Vagina (tissue), 2 donors: ENCODE measurements at regions not wholly inside any gene's neighbourhood (a gene's known extent, or its start where the extent isn't known, plus 50 kb on each side); places are given as distances from the start of the nearest gene placed in this dataset.

ENCODE experiments used
- DNase-seq, 2 donors: peaks; one replicate each; pipeline ENCODE4 v3.0.0-alpha.2; 2017; ENCODE audit errors: extremely low spot score in 2 of 2
- H3K27ac ChIP-seq: fragments of 200-600 bp; sonication (generic); one replicate; pipeline ENCODE4 v1.5.1; 2019
- H3K27me3 ChIP-seq: fragments of 200-600 bp; sonication (generic); one replicate; pipeline ENCODE4 v1.5.1; 2019
- H3K36me3 ChIP-seq, 2 donors: fragments of 200-600 bp; sonication (generic); one replicate each; pipeline ENCODE4 v1.5.1; 2017 to 2019
- H3K4me1 ChIP-seq: fragments of 200-600 bp; sonication (generic); one replicate; pipeline ENCODE4 v1.5.1; 2019
- H3K4me3 ChIP-seq, 2 donors: fragments of 200-600 bp; sonication (generic); 1 replicate in 1 of 2; 2 replicates in 1 of 2; pipeline ENCODE4 v1.5.1; 2016 to 2019
- H3K9me3 ChIP-seq: fragments of 200-600 bp; sonication (generic); one replicate; pipeline ENCODE4 v1.5.1; 2019
- CTCF ChIP-seq, 3 experiments: fragments of 450-650 bp in 2 of 3; fragments of 200-600 bp in 1 of 3; sonication (generic) in 1 of 3; IDR thresholded peaks; one replicate each; pipeline ENCODE4 v1.5.1; 2017 to 2019; ENCODE audit warnings: antibody characterized with exemption in 3 of 3, mild to moderate bottlenecking in 2 of 3, moderate library complexity in 2 of 3
- POLR2A ChIP-seq, 2 donors: fragments of 450-650 bp; IDR thresholded peaks; one replicate each; pipeline ENCODE4 v1.6.1; 2017; ENCODE audit warnings: antibody characterized with exemption in 2 of 2, mild to moderate bottlenecking in 2 of 2, moderate library complexity in 2 of 2
- POLR2AphosphoS5 ChIP-seq, 2 donors: sonication (generic); formaldehyde crosslinking; IDR thresholded peaks; one replicate each; pipeline ENCODE4 v1.9.0; 2017; ENCODE audit warnings: antibody characterized with exemption in 2 of 2, mild to moderate bottlenecking in 2 of 2, low read depth in 1 of 2; ENCODE audit not compliant: insufficient read depth in 1 of 2
- intact Hi-C: fragments of 100-400 bp; cut with DNase I; formaldehyde crosslinking; loops from one replicate; pipeline ENCODE4 v1.15.1; 2023

GRCh38 chr12:58263816-58264215 is 322.4 kb downstream of the ATP23 start:
- H3K27me3 ChIP-seq, result no peaks in the 10 kb centered on the region
- H3K27ac ChIP-seq, result no peak overlapping the region
- intact Hi-C loops, result no loop called here
- H3K4me3 ChIP-seq, result no peak overlapping the region
- TF ChIP-seq POLR2AphosphoS5 (IDR thresholded peaks at IDR 0.05; ENCODE audit: insufficient read depth in 1 of 2, low read depth in 1 of 2), result no peak
- TF ChIP-seq CTCF (IDR thresholded peaks at IDR 0.05), result no peak
- TF ChIP-seq POLR2A (IDR thresholded peaks at IDR 0.05), result no peak
- H3K36me3 ChIP-seq, result no peaks in the 10 kb centered on the region
- no peaks in the 10 kb centered on the region for H3K4me1 ChIP-seq
- H3K9me3 ChIP-seq, result no peaks in the 10 kb centered on the region
- DNase-seq, result no peak

GRCh38 chr12:58268069-58268468 is 326.7 kb downstream of the ATP23 start:
- intact Hi-C loops, result no loop called here
- no peaks in the 10 kb centered on the region for H3K9me3 ChIP-seq
- no peaks in the 10 kb centered on the region for H3K36me3 ChIP-seq
- no peak overlapping the region for H3K4me3 ChIP-seq
- no peaks in the 10 kb centered on the region for H3K4me1 ChIP-seq
- no peak for DNase-seq
- TF ChIP-seq CTCF (IDR thresholded peaks at IDR 0.05) (no peak), POLR2AphosphoS5 (IDR thresholded peaks at IDR 0.05; ENCODE audit: insufficient read depth in 1 of 2, low read depth in 1 of 2) (no peak), POLR2A (IDR thresholded peaks at IDR 0.05) (no peak)
- no peak overlapping the region for H3K27ac ChIP-seq
- H3K27me3 ChIP-seq, result no peaks in the 10 kb centered on the region

GRCh38 chr12:58269476-58269875 is 328.1 kb downstream of the ATP23 start:
- TF ChIP-seq CTCF (IDR thresholded peaks at IDR 0.05) (no peak), POLR2AphosphoS5 (IDR thresholded peaks at IDR 0.05; ENCODE audit: insufficient read depth in 1 of 2, low read depth in 1 of 2) (no peak)
- Histone ChIP-seq H3K27ac (no peak overlapping the region), H3K9me3 (no peaks in the 10 kb centered on the region), H3K4me3 (no peak overlapping the region), H3K36me3 (no peaks in the 10 kb centered on the region), H3K4me1 (no peaks in the 10 kb centered on the region), H3K27me3 (no peaks in the 10 kb centered on the region)
- no peak for DNase-seq
- intact Hi-C loops, result no loop called here

GRCh38 chr12:58270966-58271705 is 329.8 kb downstream of the ATP23 start:
- Histone ChIP-seq H3K27me3 (no peaks in the 10 kb centered on the region), H3K36me3 (no peaks in the 10 kb centered on the region), H3K9me3 (no peaks in the 10 kb centered on the region), H3K4me3 (no peak overlapping the region), H3K4me1 (no peaks in the 10 kb centered on the region), H3K27ac (no peak overlapping the region)
- no peak for DNase-seq
- intact Hi-C loops, result no loop called here
- TF ChIP-seq POLR2AphosphoS5 (IDR thresholded peaks at IDR 0.05; ENCODE audit: insufficient read depth in 1 of 2, low read depth in 1 of 2) (no peak), POLR2A (IDR thresholded peaks at IDR 0.05) (no peak), CTCF (IDR thresholded peaks at IDR 0.05) (no peak)

- no peaks in the 10 kb centered on the region for H3K9me3 ChIP-seq
- intact Hi-C loops, result no loop called here
- no peak for TF ChIP-seq POLR2A (IDR thresholded peaks at IDR 0.05)
- no peak for TF ChIP-seq POLR2AphosphoS5 (IDR thresholded peaks at IDR 0.05; ENCODE audit: insufficient read depth in 1 of 2, low read depth in 1 of 2)
- no peak for TF ChIP-seq CTCF (IDR thresholded peaks at IDR 0.05)
- no peaks in the 10 kb centered on the region for H3K27me3 ChIP-seq
- H3K27ac ChIP-seq, result no peak overlapping the region
- no peaks in the 10 kb centered on the region for H3K36me3 ChIP-seq
- no peak for DNase-seq
- H3K4me1 ChIP-seq, result no peaks in the 10 kb centered on the region
- no peak overlapping the region for H3K4me3 ChIP-seq
Measured at GRCh38 chr12:58272461-58272860, 331.1 kb downstream of the ATP23 start.
